HCT116 (cell line): ENCODE measurements at regions not wholly inside any gene's neighbourhood (a gene's known extent, or its start where the extent isn't known, plus 50 kb on each side); places are given as distances from the start of the nearest gene placed in this dataset.

Experiments used
- CBX3 ChIP-seq: IDR thresholded peaks from 2 replicates; pipeline ENCODE4 v1.6.1; 2012; ENCODE audit warnings: low read depth
- EZH2phosphoT487 ChIP-seq: fragments of 200-600 bp; IDR thresholded peaks from 2 replicates; pipeline ENCODE4 v1.6.1; 2018; ENCODE audit warnings: antibody characterized with exemption, borderline replicate concordance
- JUND ChIP-seq: IDR thresholded peaks from 2 replicates; pipeline ENCODE4 v1.6.1; 2012
- POLR2A ChIP-seq: IDR thresholded peaks from 2 replicates; pipeline ENCODE4 v1.7.0; 2011; ENCODE audit warnings: borderline replicate concordance; ENCODE audit not compliant: insufficient read depth, insufficient read length; ENCODE audit errors: extremely low read depth
- POLR2AphosphoS5 ChIP-seq: IDR thresholded peaks from 2 replicates; pipeline ENCODE4 v1.6.1; 2011; ENCODE audit warnings: mild to moderate bottlenecking, low read depth, low read length, moderate library complexity
- SIN3A ChIP-seq: IDR thresholded peaks from 2 replicates; pipeline ENCODE4 v1.6.1; 2012; ENCODE audit warnings: low read depth
- SP1 ChIP-seq: IDR thresholded peaks from 2 replicates; pipeline ENCODE4 v1.6.1; 2012; ENCODE audit warnings: low read depth
- TCF7L2 ChIP-seq: IDR thresholded peaks from 2 replicates; pipeline ENCODE4 v1.7.0; 2011; ENCODE audit warnings: borderline replicate concordance, inconsistent platforms; ENCODE audit not compliant: insufficient read depth, insufficient read length; ENCODE audit errors: extremely low read depth
- YY1 ChIP-seq: IDR thresholded peaks from 2 replicates; pipeline ENCODE4 v1.6.1; 2011; ENCODE audit warnings: low read length, low read depth, moderate library complexity, mild to moderate bottlenecking; ENCODE audit not compliant: insufficient replicate concordance; ENCODE audit errors: extremely low read depth
- ZFX ChIP-seq: fragments of 450-650 bp; IDR thresholded peaks from 2 replicates; pipeline ENCODE4 v1.6.1; 2017
- ZNF274 ChIP-seq: fragments of 200-500 bp; sonication (Bioruptor generic); IDR thresholded peaks from 2 replicates; pipeline ENCODE4 v1.6.1; 2014; ENCODE audit warnings: mild to moderate bottlenecking, low read depth, low read length, inconsistent platforms
- TF ChIP-seq, protein P1 (sequence below), 3 experiments: fragments of 200-600 bp in 1 of 3; sonication (generic) in 1 of 3; IDR thresholded peaks in 2 of 3; conservative IDR thresholded peaks in 1 of 3; 2 replicates each; pipeline ENCODE4 v1.5.1; 2012 to 2017; ENCODE audit warnings: low read depth in 2 of 3, low read length in 2 of 3, antibody characterized with exemption in 1 of 3, borderline replicate concordance in 1 of 3, control low read depth in 1 of 3, mild to moderate bottlenecking in 1 of 3, mixed read lengths in 1 of 3, mixed run types in 1 of 3, moderate library complexity in 1 of 3; ENCODE audit not compliant: insufficient read depth in 1 of 3
- TF ChIP-seq, protein P2 (sequence below): IDR thresholded peaks from 2 replicates; pipeline ENCODE4 v1.6.1; 2012

DNA sequence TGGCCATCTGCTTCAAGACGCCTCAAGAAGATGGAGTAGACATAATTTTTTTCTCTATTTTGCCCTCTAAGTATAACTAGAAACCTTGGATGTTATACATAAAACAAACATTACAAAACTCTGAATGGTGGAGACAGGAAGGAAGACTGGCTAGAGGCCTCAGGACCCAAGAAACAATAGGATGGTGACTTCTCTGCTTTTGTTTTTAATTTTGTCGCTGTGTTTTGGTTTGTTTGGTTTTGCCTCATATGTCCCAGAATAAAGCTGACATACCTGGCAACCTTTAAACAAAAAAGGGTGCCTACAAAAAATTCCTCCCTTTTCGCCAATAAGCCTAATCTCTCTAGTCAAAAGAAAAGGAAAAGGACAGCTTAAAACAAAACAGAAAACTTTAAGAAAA is 109.1 kb downstream of the PPP4R3C start:
- TF ChIP-seq, protein P1, sequence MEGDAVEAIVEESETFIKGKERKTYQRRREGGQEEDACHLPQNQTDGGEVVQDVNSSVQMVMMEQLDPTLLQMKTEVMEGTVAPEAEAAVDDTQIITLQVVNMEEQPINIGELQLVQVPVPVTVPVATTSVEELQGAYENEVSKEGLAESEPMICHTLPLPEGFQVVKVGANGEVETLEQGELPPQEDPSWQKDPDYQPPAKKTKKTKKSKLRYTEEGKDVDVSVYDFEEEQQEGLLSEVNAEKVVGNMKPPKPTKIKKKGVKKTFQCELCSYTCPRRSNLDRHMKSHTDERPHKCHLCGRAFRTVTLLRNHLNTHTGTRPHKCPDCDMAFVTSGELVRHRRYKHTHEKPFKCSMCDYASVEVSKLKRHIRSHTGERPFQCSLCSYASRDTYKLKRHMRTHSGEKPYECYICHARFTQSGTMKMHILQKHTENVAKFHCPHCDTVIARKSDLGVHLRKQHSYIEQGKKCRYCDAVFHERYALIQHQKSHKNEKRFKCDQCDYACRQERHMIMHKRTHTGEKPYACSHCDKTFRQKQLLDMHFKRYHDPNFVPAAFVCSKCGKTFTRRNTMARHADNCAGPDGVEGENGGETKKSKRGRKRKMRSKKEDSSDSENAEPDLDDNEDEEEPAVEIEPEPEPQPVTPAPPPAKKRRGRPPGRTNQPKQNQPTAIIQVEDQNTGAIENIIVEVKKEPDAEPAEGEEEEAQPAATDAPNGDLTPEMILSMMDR (IDR thresholded peaks at IDR 0.05 in 2 of 3, conservative IDR thresholded peaks at IDR 0.05 in 1 of 3; ENCODE audit: borderline replicate concordance in 1 of 3, insufficient read depth in 1 of 3, low read depth in 2 of 3, low read length in 2 of 3) = no peak
- TF ChIP-seq, protein P2, sequence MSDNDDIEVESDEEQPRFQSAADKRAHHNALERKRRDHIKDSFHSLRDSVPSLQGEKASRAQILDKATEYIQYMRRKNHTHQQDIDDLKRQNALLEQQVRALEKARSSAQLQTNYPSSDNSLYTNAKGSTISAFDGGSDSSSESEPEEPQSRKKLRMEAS = no peak
- TF ChIP-seq POLR2A (no peak), POLR2AphosphoS5 (no peak), EZH2phosphoT487 (no peak), SP1 (no peak), ZFX (no peak), CBX3 (no peak), JUND (no peak), TCF7L2 (no peak), YY1 (no peak), SIN3A (no peak), ZNF274 (no peak)
